H1 (cell line): ENCODE measurements at regions not wholly inside any gene's neighbourhood (a gene's known extent, or its start where the extent isn't known, plus 50 kb on each side); places are given as distances from the start of the nearest gene placed in this dataset.

Experiments
- CBX5 ChIP-seq: fragments of 300-800, 300-1000 bp; sonication (generic); IDR thresholded peaks from 2 replicates; pipeline ENCODE4 v1.7.1; 2016; ENCODE audit warnings: antibody characterized with exemption, low read length, low read depth
- CTCF ChIP-seq, 3 experiments: IDR thresholded peaks; 1 replicate in 2 of 3; 2 replicates in 1 of 3; pipeline versions ENCODE4 v1.5.1 to v1.6.1; 2011; ENCODE audit warnings: low read length in 3 of 3, mild to moderate bottlenecking in 3 of 3, inconsistent platforms in 2 of 3, low read depth in 1 of 3, moderate library complexity in 1 of 3; ENCODE audit not compliant: insufficient read depth in 1 of 3; ENCODE audit errors: control extremely low read depth in 1 of 3
- EP300 ChIP-seq, 2 experiments: IDR thresholded peaks; 1 replicate in 1 of 2; 2 replicates in 1 of 2; pipeline ENCODE4 v1.6.1; 2011 to 2012; ENCODE audit warnings: low read depth in 2 of 2, low read length in 2 of 2, mild to moderate bottlenecking in 2 of 2, borderline replicate concordance in 1 of 2, inconsistent platforms in 1 of 2, moderate library complexity in 1 of 2
- SIN3A ChIP-seq, 2 experiments: IDR thresholded peaks in 1 of 2; conservative IDR thresholded peaks in 1 of 2; 2 replicates each; pipeline ENCODE4 v1.6.1; 2011 to 2012; ENCODE audit warnings: low read length in 2 of 2, improper control_type of control experiment in 1 of 2, low read depth in 1 of 2, mild to moderate bottlenecking in 1 of 2

DNA sequence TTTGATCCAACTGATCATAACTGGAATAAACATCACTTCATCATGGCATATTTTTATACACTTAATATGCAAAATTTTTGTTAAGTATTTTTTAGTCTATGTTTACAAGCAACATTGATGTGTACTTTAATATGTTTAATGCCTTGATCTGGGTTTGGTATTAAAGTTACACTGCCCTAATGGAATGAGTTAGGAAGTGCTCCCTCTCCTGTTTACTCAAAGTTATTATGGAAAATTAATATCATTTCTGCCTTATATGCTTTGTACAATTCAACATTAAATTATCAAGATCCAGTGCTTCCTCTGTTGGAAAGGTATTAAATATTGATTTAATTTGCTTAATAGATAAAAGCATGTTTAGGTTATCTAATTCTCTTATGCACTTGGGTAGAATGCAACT is 927.3 kb upstream of the RAG2 start:
- TF ChIP-seq CBX5 (no peak), CTCF (IDR thresholded peaks at IDR 0.05; ENCODE audit: control extremely low read depth in 1 of 3, insufficient read depth in 1 of 3, low read depth in 1 of 3, low read length in 3 of 3) (no peak), EP300 (IDR thresholded peaks at IDR 0.05; ENCODE audit: borderline replicate concordance in 1 of 2, low read depth in 2 of 2, low read length in 2 of 2) (no peak), SIN3A (conservative IDR thresholded peaks at IDR 0.05 in 1 of 2, IDR thresholded peaks at IDR 0.05 in 1 of 2; ENCODE audit: low read depth in 1 of 2, low read length in 2 of 2) (no peak)
